ENCODE measurements at regions not wholly inside any gene's neighbourhood (a gene's known extent, or its start where the extent isn't known, plus 50 kb on each side); places are given as distances from the start of the nearest gene placed in this dataset.

DNA sequence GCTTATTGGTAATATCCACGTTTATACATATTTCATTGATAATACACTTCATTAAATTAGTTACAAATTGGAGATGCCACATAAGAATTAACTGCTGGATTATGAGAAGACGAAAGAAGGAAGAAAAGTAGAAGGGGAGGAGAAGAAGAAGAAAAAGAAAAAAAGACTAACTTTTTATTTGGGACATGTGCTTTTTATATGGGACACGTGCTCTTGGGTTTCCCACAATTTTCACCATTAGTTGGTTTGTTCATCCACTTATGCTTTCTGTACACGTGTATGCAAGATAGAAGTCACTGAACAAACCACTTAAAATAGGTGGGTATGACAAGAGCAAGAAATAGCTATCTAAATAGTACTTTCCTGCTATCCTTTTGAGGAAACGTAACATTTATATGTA is 98.6 kb downstream of the MRPS30 start:
- Histone ChIP-seq H3K79me2 (ENCODE audit: insufficient read depth, low read length) (no peaks in the 10 kb centered on the region), H3K36me3 (replicated peaks in 1 of 2; ENCODE audit: control insufficient read depth in 1 of 2, insufficient read depth in 2 of 2, low read length in 2 of 2) (no peaks in the 10 kb centered on the region), H3K4me1 (ENCODE audit: control insufficient read depth in 1 of 2, insufficient read depth in 2 of 2, low read length in 2 of 2) (no peaks in the 10 kb centered on the region), H2AFZ (ENCODE audit: insufficient read depth, low read depth, low read length, poor library complexity, severe bottlenecking) (no peak overlapping the region), H3K4me3 (replicated peaks in 1 of 3; ENCODE audit: low read depth in 2 of 3, low read length in 3 of 3) (no peak overlapping the region), H3K9me3 (replicated peaks in 1 of 2; ENCODE audit: control insufficient read depth in 1 of 2, insufficient read depth in 1 of 2, low read length in 2 of 2) (peaks cover 0 to 3% of the 10 kb centered on the region in 2 donors), H3K27ac (ENCODE audit: low read depth in 1 of 2, low read length in 2 of 2) (no peak overlapping the region), H3K4me2 (replicated peaks; ENCODE audit: extremely low read depth, low read length, poor library complexity, severe bottlenecking) (no peak overlapping the region), H4K20me1 (ENCODE audit: insufficient read depth, low read length) (no peaks in the 10 kb centered on the region), H3K27me3 (ENCODE audit: control insufficient read depth in 2 of 2, insufficient read depth in 2 of 2, low read length in 2 of 2) (no peaks in the 10 kb centered on the region), H3K9ac (ENCODE audit: insufficient read depth, low read length, poor library complexity, severe bottlenecking) (no peak overlapping the region)
- Mint-ChIP-seq H3K4me1 (no peaks in the 10 kb centered on the region), H3K27me3 (ENCODE audit: low read depth in 3 of 3) (no peaks in the 10 kb centered on the region), H3K36me3 (no peaks in the 10 kb centered on the region), H3K27ac (no peak overlapping the region), H3K4me3 (no peak overlapping the region), H3K9me3 (peaks cover 0 to 9% (median 7%) of the 10 kb centered on the region in 7 donors)
- DNase-seq, result no peak
- intact Hi-C loops (cut with micrococcal nuclease), result no loop called here
- no CpG with 5 or more reads among the region's 5 CpGs for WGBS (ENCODE audit: insufficient coverage)
- TF ChIP-seq, protein P1, sequence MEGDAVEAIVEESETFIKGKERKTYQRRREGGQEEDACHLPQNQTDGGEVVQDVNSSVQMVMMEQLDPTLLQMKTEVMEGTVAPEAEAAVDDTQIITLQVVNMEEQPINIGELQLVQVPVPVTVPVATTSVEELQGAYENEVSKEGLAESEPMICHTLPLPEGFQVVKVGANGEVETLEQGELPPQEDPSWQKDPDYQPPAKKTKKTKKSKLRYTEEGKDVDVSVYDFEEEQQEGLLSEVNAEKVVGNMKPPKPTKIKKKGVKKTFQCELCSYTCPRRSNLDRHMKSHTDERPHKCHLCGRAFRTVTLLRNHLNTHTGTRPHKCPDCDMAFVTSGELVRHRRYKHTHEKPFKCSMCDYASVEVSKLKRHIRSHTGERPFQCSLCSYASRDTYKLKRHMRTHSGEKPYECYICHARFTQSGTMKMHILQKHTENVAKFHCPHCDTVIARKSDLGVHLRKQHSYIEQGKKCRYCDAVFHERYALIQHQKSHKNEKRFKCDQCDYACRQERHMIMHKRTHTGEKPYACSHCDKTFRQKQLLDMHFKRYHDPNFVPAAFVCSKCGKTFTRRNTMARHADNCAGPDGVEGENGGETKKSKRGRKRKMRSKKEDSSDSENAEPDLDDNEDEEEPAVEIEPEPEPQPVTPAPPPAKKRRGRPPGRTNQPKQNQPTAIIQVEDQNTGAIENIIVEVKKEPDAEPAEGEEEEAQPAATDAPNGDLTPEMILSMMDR (IDR thresholded peaks at IDR 0.05), result no peak

DNA sequence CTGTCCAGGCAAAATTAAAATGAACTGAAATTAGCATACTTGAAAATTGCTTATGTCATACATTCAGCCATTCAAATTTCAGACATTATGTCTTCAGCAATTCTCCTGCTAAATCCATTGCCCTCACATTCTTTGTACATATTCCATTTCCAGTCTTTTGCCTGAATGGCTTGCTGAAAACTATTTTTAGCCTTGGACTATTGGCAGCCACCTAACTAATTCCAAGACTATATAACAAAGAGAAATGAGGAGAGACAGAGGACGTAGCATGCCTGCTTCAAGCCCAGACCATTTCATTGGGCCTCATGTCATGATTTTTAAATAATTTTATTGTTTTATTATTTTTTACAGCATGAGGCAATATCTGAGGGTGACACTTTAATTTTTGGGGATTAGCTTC is 100.3 kb downstream of the MRPS30 start:
- no peaks in the 10 kb centered on the region for H3K79me2 ChIP-seq (ENCODE audit: insufficient read depth, low read length)
- Mint-ChIP-seq H3K4me3 (no peak overlapping the region), H3K27ac (no peak overlapping the region), H3K4me1 (no peaks in the 10 kb centered on the region), H3K9me3 (peaks cover 0 to 7% (median 5%) of the 10 kb centered on the region in 7 donors), H3K27me3 (ENCODE audit: low read depth in 3 of 3) (no peaks in the 10 kb centered on the region), H3K36me3 (no peaks in the 10 kb centered on the region)
- TF ChIP-seq, protein P1 (IDR thresholded peaks at IDR 0.05), result no peak
- H3K27me3 ChIP-seq (ENCODE audit: control insufficient read depth in 2 of 2, insufficient read depth in 2 of 2, low read length in 2 of 2), result no peaks in the 10 kb centered on the region
- H3K36me3 ChIP-seq (replicated peaks in 1 of 2; ENCODE audit: control insufficient read depth in 1 of 2, insufficient read depth in 2 of 2, low read length in 2 of 2), result no peaks in the 10 kb centered on the region
- no peak overlapping the region for H3K4me2 ChIP-seq (replicated peaks; ENCODE audit: extremely low read depth, low read length, poor library complexity, severe bottlenecking)
- intact Hi-C loops (cut with micrococcal nuclease), result no loop called here
- no peak overlapping the region for H3K9ac ChIP-seq (ENCODE audit: insufficient read depth, low read length, poor library complexity, severe bottlenecking)
- no peaks in the 10 kb centered on the region for H3K4me1 ChIP-seq (ENCODE audit: control insufficient read depth in 1 of 2, insufficient read depth in 2 of 2, low read length in 2 of 2)
- WGBS (ENCODE audit: insufficient coverage), result no CpG with 5 or more reads among the region's 1 CpG
- H2AFZ ChIP-seq (ENCODE audit: insufficient read depth, low read depth, low read length, poor library complexity, severe bottlenecking), result no peak overlapping the region
- no peak overlapping the region for H3K4me3 ChIP-seq (replicated peaks in 1 of 3; ENCODE audit: low read depth in 2 of 3, low read length in 3 of 3)
- DNase-seq, result no peak
- no peaks in the 10 kb centered on the region for H4K20me1 ChIP-seq (ENCODE audit: insufficient read depth, low read length)
- H3K27ac ChIP-seq (ENCODE audit: low read depth in 1 of 2, low read length in 2 of 2), result no peak overlapping the region
- H3K9me3 ChIP-seq (replicated peaks in 1 of 2; ENCODE audit: control insufficient read depth in 1 of 2, insufficient read depth in 1 of 2, low read length in 2 of 2), result peaks cover 0 to 3% of the 10 kb centered on the region in 2 donors
